GM23338 (cell line): ENCODE measurements at regions not wholly inside any gene's neighbourhood (a gene's known extent, or its start where the extent isn't known, plus 50 kb on each side); places are given as distances from the start of the nearest gene placed in this dataset.

Source experiments
- ATAC-seq: fragments of 200-7000 bp; cut with Tn5 transposase; 3 replicates; pipeline ENCODE4 v1.9.1; 2020
- DNase-seq: peaks from one replicate; pipeline ENCODE4 v3.0.0-alpha.2; 2015; ENCODE audit warnings: low spot score
- H2AFZ ChIP-seq: fragments of 200-600 bp; sonication (generic); 2 replicates; pipeline ENCODE4 v1.8.0; 2016; ENCODE audit warnings: antibody characterized with exemption, mild to moderate bottlenecking, moderate library complexity
- H3F3A ChIP-seq: fragments of 200-600 bp; sonication (generic); replicated peaks from 2 replicates; pipeline ENCODE4 v1.8.0; 2017; ENCODE audit warnings: antibody characterized with exemption, mixed run types, low read depth
- H3K27ac ChIP-seq: fragments of 200-600 bp; sonication (generic); 2 replicates; pipeline ENCODE4 v1.6.1; 2016; ENCODE audit warnings: low read depth
- H3K27me3 ChIP-seq: fragments of 200-600 bp; sonication (generic); 2 replicates; pipeline ENCODE4 v1.8.0; 2016; ENCODE audit warnings: mild to moderate bottlenecking, mixed run types, moderate library complexity; ENCODE audit not compliant: insufficient read depth
- H3K36me3 ChIP-seq: fragments of 200-600 bp; sonication (generic); 2 replicates; pipeline ENCODE4 v1.8.0; 2016; ENCODE audit warnings: mild to moderate bottlenecking; ENCODE audit not compliant: insufficient read depth
- H3K4me1 ChIP-seq: fragments of 200-600 bp; sonication (generic); 2 replicates; pipeline ENCODE4 v1.8.0; 2016; ENCODE audit warnings: mild to moderate bottlenecking, moderate library complexity; ENCODE audit not compliant: insufficient read depth
- H3K4me2 ChIP-seq: fragments of 200-600 bp; sonication (generic); 2 replicates; pipeline ENCODE4 v1.7.1; 2017; ENCODE audit warnings: mixed run types
- H3K4me3 ChIP-seq: fragments of 200-600 bp; sonication (generic); 2 replicates; pipeline ENCODE4 v1.6.1; 2016; ENCODE audit warnings: mixed run types
- H3K79me2 ChIP-seq: fragments of 200-600 bp; sonication (generic); replicated peaks from 2 replicates; pipeline ENCODE4 v1.8.0; 2017; ENCODE audit warnings: mild to moderate bottlenecking; ENCODE audit not compliant: insufficient read depth
- H3K9me2 ChIP-seq: fragments of 200-600 bp; sonication (generic); 2 replicates; pipeline ENCODE4 v1.8.0; 2017; ENCODE audit not compliant: insufficient read depth
- H4K20me1 ChIP-seq: fragments of 200-600 bp; sonication (generic); replicated peaks from 2 replicates; pipeline ENCODE4 v1.8.0; 2017; ENCODE audit warnings: mild to moderate bottlenecking; ENCODE audit not compliant: insufficient read depth
- H3K27ac Mint-ChIP-seq: 2 replicates; pipeline ENCODE4 v1.8.0; 2020; ENCODE audit warnings: inconsistent platforms, mild to moderate bottlenecking, moderate library complexity, mixed read lengths
- H3K27me3 Mint-ChIP-seq: 3 replicates; pipeline ENCODE4 v1.8.0; 2022; ENCODE audit warnings: low read depth, mild to moderate bottlenecking, moderate library complexity, mixed read lengths, inconsistent platforms; ENCODE audit not compliant: insufficient read depth, poor library complexity
- H3K36me3 Mint-ChIP-seq: 3 replicates; pipeline ENCODE4 v1.8.0; 2021; ENCODE audit warnings: low read depth, mild to moderate bottlenecking, inconsistent platforms, moderate library complexity, mixed read lengths
- H3K4me1 Mint-ChIP-seq: 3 replicates; pipeline ENCODE4 v1.8.0; 2020; ENCODE audit warnings: mild to moderate bottlenecking, inconsistent platforms, mixed read lengths
- H3K4me3 Mint-ChIP-seq: 3 replicates; pipeline ENCODE4 v1.8.0; 2021; ENCODE audit warnings: moderate library complexity, mild to moderate bottlenecking, inconsistent platforms, mixed read lengths
- H3K9me3 Mint-ChIP-seq: 3 replicates; pipeline ENCODE4 v1.8.0; 2020; ENCODE audit warnings: moderate library complexity, mild to moderate bottlenecking, inconsistent platforms, mixed read lengths
- CREB1 ChIP-seq: fragments of 250-450 bp; sonication (Bioruptor Pico); IDR thresholded peaks from 2 replicates; pipeline ENCODE4 v1.5.0; 2020; ENCODE audit warnings: low read depth, mild to moderate bottlenecking, moderate library complexity
- EZH2 ChIP-seq: fragments of 200-600 bp; sonication (generic); IDR thresholded peaks from one replicate; pipeline ENCODE4 v1.8.0; 2017; ENCODE audit warnings: antibody characterized with exemption, mild to moderate bottlenecking, low read depth; ENCODE audit not compliant: unreplicated experiment
- NANOG ChIP-seq: IDR thresholded peaks from 2 replicates; pipeline ENCODE4 v1.6.1; 2016; ENCODE audit warnings: antibody characterized with exemption, borderline replicate concordance
- REST ChIP-seq: IDR thresholded peaks from one replicate; pipeline ENCODE4 v1.6.1; 2018; ENCODE audit warnings: antibody characterized with exemption; ENCODE audit not compliant: unreplicated experiment
- ZNF114 ChIP-seq: fragments of 250-450 bp; sonication (Bioruptor Pico); IDR thresholded peaks from 2 replicates; pipeline ENCODE4 v1.5.0; 2020; ENCODE audit warnings: mild to moderate bottlenecking, moderate library complexity
- ZNF331 ChIP-seq: fragments of 250-450 bp; sonication (Bioruptor Pico); IDR thresholded peaks from 2 replicates; pipeline ENCODE4 v1.5.0; 2020; ENCODE audit warnings: low read depth, mild to moderate bottlenecking, moderate library complexity
- TF ChIP-seq, protein P1 (sequence below): fragments of 250-450 bp; sonication (Bioruptor Pico); IDR thresholded peaks from 2 replicates; pipeline ENCODE4 v1.5.0; 2020; ENCODE audit warnings: mild to moderate bottlenecking, moderate library complexity

- Histone ChIP-seq H3K27me3 (no peaks in the 10 kb centered on the region), H3K9me2 (no peaks in the 10 kb centered on the region), H3K4me2 (0 out of 2 replicates have a peak overlapping the region, but pooled peaks have one; percentile 5), H3F3A (no peaks in the 10 kb centered on the region), H3K79me2 (no peaks in the 10 kb centered on the region), H3K36me3 (no peaks in the 10 kb centered on the region), H3K4me3 (no peak overlapping the region), H3K27ac (peak overlapping the region; percentile 90), H3K4me1 (peaks cover 18% of the 10 kb centered on the region), H4K20me1 (no peaks in the 10 kb centered on the region), H2AFZ (no peak overlapping the region)
- Mint-ChIP-seq H3K4me3 (no peak overlapping the region; the same call in 2 of the 3 replicates), H3K27me3 (no peaks in the 10 kb centered on the region), H3K4me1 (peaks cover 26% of the 10 kb centered on the region), H3K36me3 (peaks cover 3% of the 10 kb centered on the region; the same call in 1 of the 3 replicates), H3K9me3 (no peaks in the 10 kb centered on the region; the same call in 2 of the 3 replicates), H3K27ac (peak overlapping the region; percentile 88)
- peak; percentile 87 for DNase-seq
- ATAC-seq = peak; percentile 96
- TF ChIP-seq ZNF331 (CRISPR knock-in tag) (no peak), NANOG (peak; percentile 77), REST (no peak), CREB1 (CRISPR knock-in tag) (peak; percentile 39; the same call in 1 of the 2 replicates)
Measured at GRCh38 chr3:174413062-174413912, 445.8 kb upstream of the NAALADL2 start.

DNA sequence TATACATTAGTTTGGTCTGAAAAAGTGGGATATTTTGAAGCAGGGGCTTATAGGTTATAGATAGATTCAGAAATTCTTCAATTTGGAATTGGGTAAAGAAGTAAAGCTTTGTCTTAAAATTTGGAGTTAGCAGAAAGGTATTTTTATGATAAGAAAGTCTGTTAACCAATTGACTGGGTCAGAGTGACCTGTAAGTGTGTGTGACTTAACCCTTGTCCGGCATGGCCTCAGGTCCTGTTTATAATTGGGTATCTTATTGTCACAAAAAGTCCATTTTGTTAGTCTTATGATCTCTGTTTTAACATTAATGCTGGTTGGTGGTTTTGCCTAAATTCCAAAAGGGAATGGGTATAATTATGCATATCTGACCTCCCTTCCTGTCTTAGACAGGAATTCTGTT lies 444.2 kb upstream of the NAALADL2 start:
- H3K4me1 Mint-ChIP-seq = peaks cover 24% of the 10 kb centered on the region
- Histone ChIP-seq H4K20me1 (no peaks in the 10 kb centered on the region), H3F3A (no peaks in the 10 kb centered on the region), H3K27ac (no peak overlapping the region), H3K4me2 (no peak overlapping the region), H3K27me3 (no peaks in the 10 kb centered on the region), H2AFZ (no peak overlapping the region), H3K4me3 (no peak overlapping the region), H3K4me1 (peaks cover 18% of the 10 kb centered on the region), H3K9me2 (no peaks in the 10 kb centered on the region), H3K79me2 (no peaks in the 10 kb centered on the region), H3K36me3 (no peaks in the 10 kb centered on the region)
- H3K36me3 Mint-ChIP-seq = peaks cover 3% of the 10 kb centered on the region; the same call in 1 of the 3 replicates
- ATAC-seq = no peak
- peak overlapping the region; percentile 80; the same call in 1 of the 2 replicates for H3K27ac Mint-ChIP-seq
- H3K4me3 Mint-ChIP-seq = no peak overlapping the region
- DNase-seq = no peak
- H3K9me3 Mint-ChIP-seq = no peaks in the 10 kb centered on the region; the same call in 2 of the 3 replicates
- H3K27me3 Mint-ChIP-seq = no peaks in the 10 kb centered on the region
- TF ChIP-seq EZH2 = no peak
- TF ChIP-seq, protein P1, sequence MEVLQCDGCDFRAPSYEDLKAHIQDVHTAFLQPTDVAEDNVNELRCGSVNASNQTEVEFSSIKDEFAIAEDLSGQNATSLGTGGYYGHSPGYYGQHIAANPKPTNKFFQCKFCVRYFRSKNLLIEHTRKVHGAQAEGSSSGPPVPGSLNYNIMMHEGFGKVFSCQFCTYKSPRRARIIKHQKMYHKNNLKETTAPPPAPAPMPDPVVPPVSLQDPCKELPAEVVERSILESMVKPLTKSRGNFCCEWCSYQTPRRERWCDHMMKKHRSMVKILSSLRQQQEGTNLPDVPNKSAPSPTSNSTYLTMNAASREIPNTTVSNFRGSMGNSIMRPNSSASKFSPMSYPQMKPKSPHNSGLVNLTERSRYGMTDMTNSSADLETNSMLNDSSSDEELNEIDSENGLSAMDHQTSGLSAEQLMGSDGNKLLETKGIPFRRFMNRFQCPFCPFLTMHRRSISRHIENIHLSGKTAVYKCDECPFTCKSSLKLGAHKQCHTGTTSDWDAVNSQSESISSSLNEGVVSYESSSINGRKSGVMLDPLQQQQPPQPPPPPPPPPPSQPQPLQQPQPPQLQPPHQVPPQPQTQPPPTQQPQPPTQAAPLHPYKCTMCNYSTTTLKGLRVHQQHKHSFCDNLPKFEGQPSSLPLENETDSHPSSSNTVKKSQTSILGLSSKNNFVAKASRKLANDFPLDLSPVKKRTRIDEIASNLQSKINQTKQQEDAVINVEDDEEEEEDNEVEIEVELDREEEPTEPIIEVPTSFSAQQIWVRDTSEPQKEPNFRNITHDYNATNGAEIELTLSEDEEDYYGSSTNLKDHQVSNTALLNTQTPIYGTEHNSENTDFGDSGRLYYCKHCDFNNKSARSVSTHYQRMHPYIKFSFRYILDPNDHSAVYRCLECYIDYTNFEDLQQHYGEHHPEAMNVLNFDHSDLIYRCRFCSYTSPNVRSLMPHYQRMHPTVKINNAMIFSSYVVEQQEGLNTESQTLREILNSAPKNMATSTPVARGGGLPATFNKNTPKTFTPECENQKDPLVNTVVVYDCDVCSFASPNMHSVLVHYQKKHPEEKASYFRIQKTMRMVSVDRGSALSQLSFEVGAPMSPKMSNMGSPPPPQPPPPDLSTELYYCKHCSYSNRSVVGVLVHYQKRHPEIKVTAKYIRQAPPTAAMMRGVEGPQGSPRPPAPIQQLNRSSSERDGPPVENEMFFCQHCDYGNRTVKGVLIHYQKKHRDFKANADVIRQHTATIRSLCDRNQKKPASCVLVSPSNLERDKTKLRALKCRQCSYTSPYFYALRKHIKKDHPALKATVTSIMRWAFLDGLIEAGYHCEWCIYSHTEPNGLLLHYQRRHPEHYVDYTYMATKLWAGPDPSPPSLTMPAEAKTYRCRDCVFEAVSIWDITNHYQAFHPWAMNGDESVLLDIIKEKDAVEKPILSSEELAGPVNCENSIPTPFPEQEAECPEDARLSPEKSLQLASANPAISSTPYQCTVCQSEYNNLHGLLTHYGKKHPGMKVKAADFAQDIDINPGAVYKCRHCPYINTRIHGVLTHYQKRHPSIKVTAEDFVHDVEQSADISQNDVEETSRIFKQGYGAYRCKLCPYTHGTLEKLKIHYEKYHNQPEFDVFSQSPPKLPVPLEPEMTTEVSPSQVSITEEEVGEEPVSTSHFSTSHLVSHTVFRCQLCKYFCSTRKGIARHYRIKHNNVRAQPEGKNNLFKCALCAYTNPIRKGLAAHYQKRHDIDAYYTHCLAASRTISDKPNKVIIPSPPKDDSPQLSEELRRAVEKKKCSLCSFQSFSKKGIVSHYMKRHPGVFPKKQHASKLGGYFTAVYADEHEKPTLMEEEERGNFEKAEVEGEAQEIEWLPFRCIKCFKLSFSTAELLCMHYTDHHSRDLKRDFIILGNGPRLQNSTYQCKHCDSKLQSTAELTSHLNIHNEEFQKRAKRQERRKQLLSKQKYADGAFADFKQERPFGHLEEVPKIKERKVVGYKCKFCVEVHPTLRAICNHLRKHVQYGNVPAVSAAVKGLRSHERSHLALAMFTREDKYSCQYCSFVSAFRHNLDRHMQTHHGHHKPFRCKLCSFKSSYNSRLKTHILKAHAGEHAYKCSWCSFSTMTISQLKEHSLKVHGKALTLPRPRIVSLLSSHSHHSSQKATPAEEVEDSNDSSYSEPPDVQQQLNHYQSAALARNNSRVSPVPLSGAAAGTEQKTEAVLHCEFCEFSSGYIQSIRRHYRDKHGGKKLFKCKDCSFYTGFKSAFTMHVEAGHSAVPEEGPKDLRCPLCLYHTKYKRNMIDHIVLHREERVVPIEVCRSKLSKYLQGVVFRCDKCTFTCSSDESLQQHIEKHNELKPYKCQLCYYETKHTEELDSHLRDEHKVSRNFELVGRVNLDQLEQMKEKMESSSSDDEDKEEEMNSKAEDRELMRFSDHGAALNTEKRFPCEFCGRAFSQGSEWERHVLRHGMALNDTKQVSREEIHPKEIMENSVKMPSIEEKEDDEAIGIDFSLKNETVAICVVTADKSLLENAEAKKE = no peak
- no peak for TF ChIP-seq ZNF114 (CRISPR knock-in tag)
- TF ChIP-seq ZNF331 (CRISPR knock-in tag) = no peak
- no peak for TF ChIP-seq NANOG
